Gastroesophageal sphincter (tissue), 4 donors: ENCODE measurements at regions not wholly inside any gene's neighbourhood (a gene's known extent, or its start where the extent isn't known, plus 50 kb on each side); places are given as distances from the start of the nearest gene placed in this dataset.

Source experiments
- ATAC-seq: fragments of 150-250 bp; one replicate; pipeline ENCODE4 v1.9.1; 2016; ENCODE audit warnings: mild to moderate bottlenecking, moderate library complexity
- H3K27ac ChIP-seq, 4 donors: fragments of 200-600 bp; sonication (generic) in 3 of 4; 1 replicate in 3 of 4; 2 replicates in 1 of 4; pipeline ENCODE4 v1.5.1; 2016 to 2019
- H3K27me3 ChIP-seq: fragments of 200-600 bp; sonication (generic); one replicate; pipeline ENCODE4 v1.5.1; 2019
- H3K36me3 ChIP-seq, 2 donors: fragments of 200-600 bp; sonication (generic); one replicate each; pipeline ENCODE4 v1.5.1; 2019; ENCODE audit warnings: control low read depth in 1 of 2
- H3K4me1 ChIP-seq, 3 donors: fragments of 200-600 bp; sonication (generic); 1 replicate in 2 of 3; 2 replicates in 1 of 3; pipeline ENCODE4 v1.5.1; 2016 to 2019; ENCODE audit warnings: control low read depth in 2 of 3
- H3K4me3 ChIP-seq, 2 donors: fragments of 200-600 bp; sonication (generic); one replicate each; pipeline ENCODE4 v1.5.1; 2019; ENCODE audit warnings: mild to moderate bottlenecking in 1 of 2, moderate library complexity in 1 of 2
- H3K9me3 ChIP-seq, 3 donors: fragments of 200-600 bp; sonication (generic); one replicate each; pipeline ENCODE4 v1.5.1; 2017 to 2019; ENCODE audit warnings: control low read depth in 2 of 3
- CTCF ChIP-seq, 4 experiments: fragments of 200-600 bp in 2 of 4; fragments of 450-650 bp in 2 of 4; sonication (generic) in 1 of 4; IDR thresholded peaks; one replicate each; pipeline ENCODE4 v1.5.1; 2017 to 2019; ENCODE audit warnings: antibody characterized with exemption in 4 of 4, mild to moderate bottlenecking in 2 of 4, moderate library complexity in 2 of 4
- EP300 ChIP-seq: sonication (generic); formaldehyde crosslinking; IDR thresholded peaks from one replicate; pipeline ENCODE4 v1.6.1; 2017; ENCODE audit warnings: antibody characterized with exemption, mild to moderate bottlenecking
- POLR2A ChIP-seq, 2 donors: fragments of 450-650 bp; IDR thresholded peaks; one replicate each; pipeline ENCODE4 v1.6.1; 2017; ENCODE audit warnings: antibody characterized with exemption in 2 of 2, mild to moderate bottlenecking in 2 of 2, moderate library complexity in 1 of 2
- POLR2AphosphoS5 ChIP-seq: sonication (generic); formaldehyde crosslinking; IDR thresholded peaks from one replicate; pipeline ENCODE4 v1.6.1; 2017; ENCODE audit warnings: antibody characterized with exemption
- WGBS, 2 donors: methylation state at CpG; one replicate each; pipeline ENCODE4 v1.1.5; 2018; ENCODE audit warnings: low coverage in 1 of 2; 5-methylcytosine and 5-hydroxymethylcytosine counted together

- WGBS, 2 donors, result 1 to 3% methylated on average over 5 to 9 of the region's 9 CpGs
- peak overlapping the region; percentile 7 to 26 for H3K4me3 ChIP-seq
- no peaks in the 10 kb centered on the region for H3K27me3 ChIP-seq
- peak; percentile 93 for ATAC-seq
- H3K36me3 ChIP-seq, result no peaks in the 10 kb centered on the region
- peaks cover 4 to 23% (median 7%) of the 10 kb centered on the region in 3 donors for H3K4me1 ChIP-seq
- H3K9me3 ChIP-seq, result no peaks in the 10 kb centered on the region
- peak overlapping the region; percentile 50 to 74 (median 62) for H3K27ac ChIP-seq
- TF ChIP-seq POLR2AphosphoS5 (peak; percentile 69), CTCF (IDR thresholded peaks at IDR 0.05) (no peak)
These were observed 309.3 kb downstream of the PRL start for GRCh38 chr6:21987501-21987957.

DNA sequence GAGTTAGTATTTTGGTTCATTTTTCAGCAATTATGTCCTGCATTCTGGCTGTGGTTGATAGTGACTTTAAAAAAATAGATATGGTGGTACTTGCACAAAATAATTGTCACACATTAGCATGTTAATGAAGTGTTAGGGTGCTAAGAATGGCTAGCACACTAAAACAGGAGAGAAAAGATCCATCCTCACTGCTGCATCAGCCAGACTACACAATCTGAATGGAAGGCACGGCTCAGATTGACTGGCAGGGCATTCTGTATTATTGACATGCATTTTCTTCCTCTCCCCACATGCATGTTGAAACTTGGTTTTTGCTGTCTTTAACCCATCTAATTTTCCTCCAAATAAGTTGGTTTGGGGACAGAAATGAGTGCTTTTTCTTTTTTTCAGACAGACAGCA lies 306.3 kb downstream of the PRL start:
- Histone ChIP-seq H3K27ac (no peak overlapping the region), H3K4me1 (peaks cover 4 to 23% (median 7%) of the 10 kb centered on the region in 3 donors), H3K9me3 (no peaks in the 10 kb centered on the region), H3K27me3 (no peaks in the 10 kb centered on the region), H3K36me3 (no peaks in the 10 kb centered on the region), H3K4me3 (no peak overlapping the region)
- TF ChIP-seq CTCF (IDR thresholded peaks at IDR 0.05), result no peak
- no peak for TF ChIP-seq EP300
- no peak for TF ChIP-seq POLR2AphosphoS5
- no peak for TF ChIP-seq POLR2A (IDR thresholded peaks at IDR 0.05)
- ATAC-seq, result no peak
- WGBS, 2 donors, result 94 to 100% methylated on average over 1 of the region's 1 CpG

DNA sequence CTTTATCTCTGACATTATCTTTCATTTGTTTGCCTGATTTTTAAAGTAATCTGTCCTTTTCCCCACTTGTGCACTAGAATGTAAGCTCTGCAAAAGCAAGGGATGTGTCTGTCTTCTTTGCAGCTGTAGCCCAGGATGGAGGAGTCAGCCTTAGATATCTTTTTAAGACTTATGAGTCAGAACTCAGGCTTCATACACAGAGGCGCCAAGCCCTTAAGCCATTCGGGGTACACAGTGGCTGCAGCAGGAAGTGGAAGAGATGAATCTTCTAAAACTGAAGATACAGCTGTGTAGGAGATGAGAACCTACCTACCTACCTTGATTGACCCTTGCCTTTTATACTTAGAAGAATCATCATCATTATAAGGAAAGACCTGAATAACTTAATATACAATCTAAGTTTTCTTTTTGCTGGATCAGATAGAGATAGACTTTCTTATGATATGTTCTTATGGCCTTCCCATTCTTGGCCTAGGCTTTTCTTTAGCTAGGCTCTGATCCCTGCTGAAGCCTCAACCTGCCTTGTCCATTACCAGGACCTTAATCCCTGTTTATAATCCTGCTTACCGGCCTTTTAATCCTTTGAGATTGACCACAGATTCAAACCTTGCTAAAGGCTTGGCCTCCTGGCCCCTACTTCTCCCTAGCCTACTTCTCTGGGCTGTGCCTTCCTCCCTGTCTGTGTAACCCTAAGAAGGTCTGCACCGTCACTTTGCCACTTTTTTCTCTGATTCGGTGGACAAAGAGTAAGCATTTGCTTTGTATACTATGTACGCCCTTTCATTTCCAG lies 304.5 kb downstream of the PRL start:
- Histone ChIP-seq H3K36me3 (no peaks in the 10 kb centered on the region), H3K4me3 (no peak overlapping the region), H3K9me3 (no peaks in the 10 kb centered on the region), H3K27ac (no peak overlapping the region), H3K27me3 (no peaks in the 10 kb centered on the region), H3K4me1 (peaks cover 0 to 23% (median 0%) of the 10 kb centered on the region in 3 donors)
- no peak for ATAC-seq
- 73 to 95% methylated on average over 3 to 6 of the region's 6 CpGs for WGBS, 2 donors
- TF ChIP-seq POLR2AphosphoS5 (no peak), POLR2A (IDR thresholded peaks at IDR 0.05) (no peak), CTCF (IDR thresholded peaks at IDR 0.05) (no peak), EP300 (no peak)

GRCh38 chr6:21993841-21994240 lies 303.0 kb downstream of the PRL start:
- Histone ChIP-seq H3K9me3 (no peaks in the 10 kb centered on the region), H3K27ac (no peak overlapping the region), H3K36me3 (no peaks in the 10 kb centered on the region), H3K4me1 (peaks cover 0 to 22% (median 0%) of the 10 kb centered on the region in 3 donors), H3K4me3 (no peak overlapping the region), H3K27me3 (no peaks in the 10 kb centered on the region)
- ATAC-seq, result no peak
- 85 to 96% methylated on average over 2 of the region's 2 CpGs for WGBS, 2 donors
- TF ChIP-seq POLR2AphosphoS5 (no peak), POLR2A (IDR thresholded peaks at IDR 0.05) (no peak), EP300 (no peak), CTCF (IDR thresholded peaks at IDR 0.05) (no peak)

DNA sequence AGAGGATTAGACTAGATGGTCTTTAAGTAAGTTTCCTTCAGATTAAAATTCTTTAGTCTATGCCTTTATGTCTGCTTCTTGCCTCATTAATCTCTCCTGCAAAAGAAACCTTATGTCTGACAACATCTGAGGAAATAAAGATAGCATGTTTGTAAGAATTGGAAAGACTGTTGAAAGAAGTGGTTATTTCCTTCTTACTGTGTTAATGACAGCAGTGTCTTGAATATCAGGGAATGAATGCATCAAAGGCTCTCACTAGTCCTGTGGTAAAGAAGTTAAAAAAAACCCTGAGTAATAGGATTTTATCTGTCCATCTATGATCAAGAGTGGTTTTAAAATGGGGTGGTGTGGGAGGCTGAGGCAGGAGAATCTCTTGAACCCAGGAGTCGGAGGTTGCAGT lies 302.0 kb downstream of the PRL start:
- ATAC-seq, result no peak
- peaks cover 0 to 32% (median 0%) of the 10 kb centered on the region in 3 donors for H3K4me1 ChIP-seq
- H3K4me3 ChIP-seq, result no peak overlapping the region
- H3K27me3 ChIP-seq, result no peaks in the 10 kb centered on the region
- no peaks in the 10 kb centered on the region for H3K9me3 ChIP-seq
- TF ChIP-seq CTCF (IDR thresholded peaks at IDR 0.05) (no peak), POLR2A (IDR thresholded peaks at IDR 0.05) (no peak), EP300 (no peak)
- H3K36me3 ChIP-seq, result no peaks in the 10 kb centered on the region
- WGBS, 2 donors, result 67 to 100% methylated on average over 1 of the region's 1 CpG
- H3K27ac ChIP-seq, result no peak overlapping the region
